ENCODE measurements at regions not wholly inside any gene's neighbourhood (a gene's known extent, or its start where the extent isn't known, plus 50 kb on each side); places are given as distances from the start of the nearest gene placed in this dataset.

DNA sequence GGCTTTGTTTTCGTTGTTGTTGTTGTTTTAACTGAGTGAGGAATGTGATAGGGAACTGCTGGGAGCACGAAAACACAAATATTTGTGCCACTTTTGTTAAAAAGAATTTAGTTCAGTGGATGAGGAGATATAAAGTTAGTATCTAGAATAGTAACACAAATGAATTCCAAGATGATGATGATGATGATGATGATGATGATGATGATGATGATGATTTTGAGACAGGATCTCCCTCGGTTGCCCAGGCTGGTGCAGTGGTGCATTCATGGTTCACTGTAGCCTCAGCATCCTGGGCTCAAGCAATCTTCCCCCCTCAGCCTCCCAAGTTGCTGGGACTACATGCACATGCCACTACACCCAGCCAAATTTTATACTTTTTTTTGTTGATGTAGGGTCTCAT is 223.7 kb downstream of the DSEL start:
- Histone ChIP-seq H3K36me3 (no peaks in the 10 kb centered on the region), H3K4me3 (no peak overlapping the region), H3K4me1 (no peaks in the 10 kb centered on the region), H3K27me3 (no peaks in the 10 kb centered on the region), H3K27ac (no peak overlapping the region), H3K9me3 (peaks cover 0 to 4% (median 0%) of the 10 kb centered on the region in 11 donors)
- DNase-seq (no peak), ATAC-seq (no peak)
- intact Hi-C loops (cut with DNase I), result no loop called here
- 70 to 76% methylated on average over 3 of the region's 3 CpGs for WGBS, 2 donors
- TF ChIP-seq, protein P1, sequence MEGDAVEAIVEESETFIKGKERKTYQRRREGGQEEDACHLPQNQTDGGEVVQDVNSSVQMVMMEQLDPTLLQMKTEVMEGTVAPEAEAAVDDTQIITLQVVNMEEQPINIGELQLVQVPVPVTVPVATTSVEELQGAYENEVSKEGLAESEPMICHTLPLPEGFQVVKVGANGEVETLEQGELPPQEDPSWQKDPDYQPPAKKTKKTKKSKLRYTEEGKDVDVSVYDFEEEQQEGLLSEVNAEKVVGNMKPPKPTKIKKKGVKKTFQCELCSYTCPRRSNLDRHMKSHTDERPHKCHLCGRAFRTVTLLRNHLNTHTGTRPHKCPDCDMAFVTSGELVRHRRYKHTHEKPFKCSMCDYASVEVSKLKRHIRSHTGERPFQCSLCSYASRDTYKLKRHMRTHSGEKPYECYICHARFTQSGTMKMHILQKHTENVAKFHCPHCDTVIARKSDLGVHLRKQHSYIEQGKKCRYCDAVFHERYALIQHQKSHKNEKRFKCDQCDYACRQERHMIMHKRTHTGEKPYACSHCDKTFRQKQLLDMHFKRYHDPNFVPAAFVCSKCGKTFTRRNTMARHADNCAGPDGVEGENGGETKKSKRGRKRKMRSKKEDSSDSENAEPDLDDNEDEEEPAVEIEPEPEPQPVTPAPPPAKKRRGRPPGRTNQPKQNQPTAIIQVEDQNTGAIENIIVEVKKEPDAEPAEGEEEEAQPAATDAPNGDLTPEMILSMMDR (IDR thresholded peaks at IDR 0.05), result no peak

DNA sequence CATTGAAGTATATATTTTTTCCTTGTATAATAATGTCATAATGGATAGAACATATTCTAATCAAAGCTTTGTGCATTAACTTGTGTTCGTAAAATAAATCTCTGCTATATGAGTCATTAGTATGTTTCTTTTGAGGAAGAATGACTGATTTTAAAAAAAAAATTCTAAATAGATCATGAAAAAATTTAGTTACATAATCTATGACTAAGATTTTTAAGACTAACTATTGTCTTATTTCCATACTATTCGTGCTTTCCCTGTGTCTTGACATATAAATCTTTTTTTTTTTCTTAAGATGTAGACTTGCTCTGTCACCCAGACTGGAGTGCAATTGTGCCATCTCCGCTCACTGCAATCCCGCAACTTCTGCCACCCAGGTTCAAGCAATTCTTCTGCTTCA is 226.1 kb downstream of the DSEL start:
- Histone ChIP-seq H3K27me3 (no peaks in the 10 kb centered on the region), H3K4me1 (no peaks in the 10 kb centered on the region), H3K4me3 (no peak overlapping the region), H3K36me3 (no peaks in the 10 kb centered on the region), H3K27ac (no peak overlapping the region), H3K9me3 (peaks cover 0 to 3% (median 0%) of the 10 kb centered on the region in 11 donors)
- no peak for DNase-seq
- WGBS, 2 donors, result 69 to 91% methylated on average over 4 of the region's 4 CpGs
- TF ChIP-seq, protein P1 (IDR thresholded peaks at IDR 0.05), result no peak
- intact Hi-C loops (cut with DNase I), result no loop called here
- no peak for ATAC-seq

DNA sequence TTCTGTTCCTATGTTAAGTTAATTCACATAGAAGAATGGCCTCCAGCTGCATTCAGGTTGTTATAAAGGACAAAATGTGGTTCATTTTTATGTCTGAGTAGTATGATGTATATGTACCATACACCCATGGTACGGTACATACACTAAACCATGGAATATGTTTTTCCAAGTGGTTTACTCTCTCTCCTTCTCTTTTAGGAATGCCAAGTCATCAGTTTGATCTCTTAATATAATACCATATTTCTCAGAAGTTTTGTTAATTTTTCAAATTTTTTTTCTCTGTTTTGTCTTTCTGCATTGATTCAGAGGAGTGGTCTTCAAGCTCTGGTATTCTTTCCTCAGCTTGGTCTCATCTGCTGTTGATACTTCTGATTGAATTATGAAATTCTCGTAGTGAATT is 230.9 kb downstream of the DSEL start:
- Histone ChIP-seq H3K27me3 (no peaks in the 10 kb centered on the region), H3K4me1 (no peaks in the 10 kb centered on the region), H3K9me3 (peaks cover 0 to 3% (median 0%) of the 10 kb centered on the region in 11 donors), H3K36me3 (no peaks in the 10 kb centered on the region), H3K27ac (no peak overlapping the region), H3K4me3 (no peak overlapping the region)
- intact Hi-C loops (cut with DNase I), result no loop called here
- TF ChIP-seq, protein P1 (IDR thresholded peaks at IDR 0.05), result no peak
- 82 to 88% methylated on average over 2 of the region's 2 CpGs for WGBS, 2 donors
- no peak for ATAC-seq
- DNase-seq, result no peak

DNA sequence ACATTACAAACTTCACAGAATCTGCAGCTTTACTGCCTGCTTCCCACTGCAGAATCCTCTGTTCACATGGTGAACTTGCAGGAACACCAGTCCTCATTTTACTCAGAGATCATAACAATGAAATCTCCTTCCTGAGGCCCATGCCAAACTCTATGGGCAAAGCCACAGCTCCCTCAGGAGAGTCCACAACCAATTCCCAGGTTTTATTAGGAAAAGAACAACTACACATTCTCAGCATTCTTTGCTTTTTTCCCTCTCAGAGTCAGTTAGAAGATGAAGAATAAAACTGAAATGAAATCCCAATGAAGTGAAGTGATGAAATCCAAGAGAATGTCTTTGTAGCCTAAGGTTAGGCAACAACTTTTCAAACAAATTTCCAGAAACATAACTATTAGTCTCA is 233.7 kb downstream of the DSEL start:
- ATAC-seq (no peak), DNase-seq (no peak)
- H3K27ac ChIP-seq, result no peak overlapping the region
- TF ChIP-seq, protein P1 (IDR thresholded peaks at IDR 0.05), result no peak
- H3K9me3 ChIP-seq, result peaks cover 0 to 3% (median 0%) of the 10 kb centered on the region in 11 donors
- no peaks in the 10 kb centered on the region for H3K4me1 ChIP-seq
- no peak overlapping the region for H3K4me3 ChIP-seq
- H3K27me3 ChIP-seq, result no peaks in the 10 kb centered on the region
- intact Hi-C loops (cut with DNase I), result no loop called here
- no peaks in the 10 kb centered on the region for H3K36me3 ChIP-seq

DNA sequence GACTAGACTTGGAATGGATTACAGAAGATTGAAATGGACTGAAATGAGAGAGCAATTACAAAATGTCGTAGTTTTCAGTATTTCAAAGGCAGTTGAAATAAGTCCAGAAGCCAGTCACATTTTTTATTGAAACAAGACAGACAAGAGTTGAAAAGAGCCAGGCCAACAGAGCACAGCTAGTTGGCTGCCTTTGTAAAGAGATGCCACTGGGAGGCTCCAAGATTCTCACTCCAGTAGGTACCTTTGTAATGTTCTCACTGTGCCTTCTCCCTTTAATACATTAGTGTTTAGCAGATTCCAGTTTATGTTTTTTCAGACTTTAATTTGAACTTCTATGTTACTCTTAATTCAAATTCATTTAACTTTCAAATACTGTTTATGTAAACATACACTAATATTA is 234.8 kb downstream of the DSEL start:
- Histone ChIP-seq H3K36me3 (no peaks in the 10 kb centered on the region), H3K27me3 (no peaks in the 10 kb centered on the region), H3K9me3 (peaks cover 0 to 3% (median 0%) of the 10 kb centered on the region in 11 donors), H3K4me3 (no peak overlapping the region), H3K4me1 (no peaks in the 10 kb centered on the region), H3K27ac (no peak overlapping the region)
- WGBS, 2 donors, result 70 to 81% methylated on average over 1 of the region's 1 CpG
- TF ChIP-seq, protein P1 (IDR thresholded peaks at IDR 0.05), result no peak
- no peak for ATAC-seq
- intact Hi-C loops (cut with DNase I), result no loop called here
- no peak for DNase-seq

Data from heart right ventricle (tissue), 16 donors.